Type B pancreatic cell (in vitro differentiated cells): ENCODE measurements at regions not wholly inside any gene's neighbourhood (a gene's known extent, or its start where the extent isn't known, plus 50 kb on each side); places are given as distances from the start of the nearest gene placed in this dataset.

Source experiments
- DNase-seq: peaks from one replicate; pipeline ENCODE4 v3.0.0; 2021; ENCODE audit warnings: mixed read lengths; ENCODE audit not compliant: unreplicated experiment; ENCODE audit errors: extremely low spot score
- H3K27ac Mint-ChIP-seq: 2 replicates; pipeline ENCODE4 v1.8.0; 2021; ENCODE audit warnings: mild to moderate bottlenecking, mixed read lengths
- H3K27me3 Mint-ChIP-seq: 2 replicates; pipeline ENCODE4 v1.8.0; 2021; ENCODE audit warnings: mixed read lengths
- H3K36me3 Mint-ChIP-seq: 2 replicates; pipeline ENCODE4 v1.8.0; 2021; ENCODE audit warnings: mixed read lengths
- H3K4me1 Mint-ChIP-seq: one replicate; pipeline ENCODE4 v1.8.0; 2021; ENCODE audit warnings: mixed read lengths; ENCODE audit not compliant: unreplicated experiment
- H3K4me3 Mint-ChIP-seq: 2 replicates; pipeline ENCODE4 v1.8.0; 2021; ENCODE audit warnings: mild to moderate bottlenecking, mixed read lengths
- H3K9me3 Mint-ChIP-seq: 2 replicates; pipeline ENCODE4 v1.8.0; 2021; ENCODE audit warnings: mixed read lengths
- TF ChIP-seq, protein P1 (sequence below): fragments of 200-600 bp; sonication (generic); conservative IDR thresholded peaks from 2 replicates; pipeline ENCODE4 v1.5.0; 2021; ENCODE audit warnings: antibody characterized with exemption, mild to moderate bottlenecking

DNA sequence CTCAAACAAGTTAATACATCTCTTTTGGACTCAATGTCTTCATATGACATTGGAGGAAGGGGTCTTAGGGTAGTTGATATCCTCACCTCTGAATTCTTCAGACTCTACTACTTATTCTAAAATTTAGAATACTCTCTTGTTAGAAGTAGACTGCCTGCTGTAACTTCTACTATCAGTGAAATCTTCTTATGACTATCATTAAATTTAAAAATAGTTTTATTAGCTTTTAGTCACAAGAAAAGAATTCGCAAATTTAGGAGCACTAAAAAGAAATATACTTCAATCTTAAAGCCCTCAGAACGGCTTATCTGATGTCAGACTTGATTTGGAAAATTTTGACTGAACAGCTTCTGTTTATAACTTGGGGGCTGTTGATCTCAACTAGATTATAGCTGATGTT, 67.1 kb upstream of the TTC14 start:
- no peak overlapping the region for H3K4me3 Mint-ChIP-seq
- H3K27me3 Mint-ChIP-seq: no peaks in the 10 kb centered on the region
- TF ChIP-seq, protein P1, sequence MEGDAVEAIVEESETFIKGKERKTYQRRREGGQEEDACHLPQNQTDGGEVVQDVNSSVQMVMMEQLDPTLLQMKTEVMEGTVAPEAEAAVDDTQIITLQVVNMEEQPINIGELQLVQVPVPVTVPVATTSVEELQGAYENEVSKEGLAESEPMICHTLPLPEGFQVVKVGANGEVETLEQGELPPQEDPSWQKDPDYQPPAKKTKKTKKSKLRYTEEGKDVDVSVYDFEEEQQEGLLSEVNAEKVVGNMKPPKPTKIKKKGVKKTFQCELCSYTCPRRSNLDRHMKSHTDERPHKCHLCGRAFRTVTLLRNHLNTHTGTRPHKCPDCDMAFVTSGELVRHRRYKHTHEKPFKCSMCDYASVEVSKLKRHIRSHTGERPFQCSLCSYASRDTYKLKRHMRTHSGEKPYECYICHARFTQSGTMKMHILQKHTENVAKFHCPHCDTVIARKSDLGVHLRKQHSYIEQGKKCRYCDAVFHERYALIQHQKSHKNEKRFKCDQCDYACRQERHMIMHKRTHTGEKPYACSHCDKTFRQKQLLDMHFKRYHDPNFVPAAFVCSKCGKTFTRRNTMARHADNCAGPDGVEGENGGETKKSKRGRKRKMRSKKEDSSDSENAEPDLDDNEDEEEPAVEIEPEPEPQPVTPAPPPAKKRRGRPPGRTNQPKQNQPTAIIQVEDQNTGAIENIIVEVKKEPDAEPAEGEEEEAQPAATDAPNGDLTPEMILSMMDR: no peak
- no peaks in the 10 kb centered on the region for H3K36me3 Mint-ChIP-seq
- H3K4me1 Mint-ChIP-seq: no peaks in the 10 kb centered on the region
- peaks cover 8% of the 10 kb centered on the region for H3K9me3 Mint-ChIP-seq
- no peak overlapping the region for H3K27ac Mint-ChIP-seq
- DNase-seq: no peak

DNA sequence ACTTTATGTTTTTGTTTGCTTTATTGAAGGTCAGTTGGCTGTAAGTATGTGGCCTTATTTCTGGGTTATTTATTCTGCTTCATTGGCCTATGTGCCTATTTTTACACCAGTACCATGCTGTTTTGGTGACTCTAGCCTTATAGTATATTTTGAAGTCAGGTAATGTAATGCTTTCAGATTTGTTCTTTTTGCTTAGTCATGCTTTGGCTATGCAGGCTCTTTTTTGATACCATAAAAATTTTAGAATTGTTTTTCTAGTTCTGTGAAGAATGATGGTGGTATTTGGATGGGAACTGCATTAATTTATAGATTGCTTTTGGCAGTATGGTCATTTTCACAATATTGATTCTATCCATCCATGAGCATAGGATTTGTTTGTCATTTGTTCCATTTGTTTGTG, 63.5 kb upstream of the TTC14 start:
- H3K36me3 Mint-ChIP-seq: no peaks in the 10 kb centered on the region
- peaks cover 8% of the 10 kb centered on the region for H3K9me3 Mint-ChIP-seq
- no peaks in the 10 kb centered on the region for H3K27me3 Mint-ChIP-seq
- no peak overlapping the region for H3K4me3 Mint-ChIP-seq
- no peak overlapping the region for H3K27ac Mint-ChIP-seq
- no peaks in the 10 kb centered on the region for H3K4me1 Mint-ChIP-seq
- no peak for DNase-seq
- TF ChIP-seq, protein P1: no peak

- TF ChIP-seq, protein P1: no peak
- Mint-ChIP-seq H3K27ac (no peak overlapping the region), H3K4me1 (no peaks in the 10 kb centered on the region), H3K36me3 (no peaks in the 10 kb centered on the region), H3K4me3 (no peak overlapping the region), H3K9me3 (no peaks in the 10 kb centered on the region), H3K27me3 (peaks cover 11% of the 10 kb centered on the region)
- no peak for DNase-seq
Measured at GRCh38 chr3:180543877-180544276, 58.1 kb upstream of the TTC14 start.

DNA sequence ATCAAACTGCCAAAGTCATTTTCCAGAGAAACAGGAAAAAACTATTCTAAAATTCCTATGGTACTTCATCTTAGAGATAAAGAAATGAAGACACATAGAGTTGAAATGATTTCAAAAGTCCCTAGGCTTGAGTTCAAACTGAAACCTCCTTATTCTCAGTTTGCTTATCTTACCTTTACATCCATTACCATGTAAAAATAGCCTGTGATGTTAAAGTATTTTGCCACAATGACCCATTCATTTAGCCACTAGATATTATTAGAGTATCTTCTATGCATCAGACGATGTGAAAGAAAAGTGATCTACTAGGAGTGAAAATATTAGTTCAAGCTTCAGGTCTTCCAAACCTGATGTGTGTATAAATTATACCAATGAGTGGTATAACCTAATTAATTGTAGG, 55.1 kb upstream of the TTC14 start:
- no peak for DNase-seq
- H3K36me3 Mint-ChIP-seq: no peaks in the 10 kb centered on the region
- peaks cover 11% of the 10 kb centered on the region for H3K27me3 Mint-ChIP-seq
- TF ChIP-seq, protein P1: no peak
- H3K4me1 Mint-ChIP-seq: no peaks in the 10 kb centered on the region
- H3K9me3 Mint-ChIP-seq: no peaks in the 10 kb centered on the region
- no peak overlapping the region for H3K27ac Mint-ChIP-seq
- H3K4me3 Mint-ChIP-seq: no peak overlapping the region

DNA sequence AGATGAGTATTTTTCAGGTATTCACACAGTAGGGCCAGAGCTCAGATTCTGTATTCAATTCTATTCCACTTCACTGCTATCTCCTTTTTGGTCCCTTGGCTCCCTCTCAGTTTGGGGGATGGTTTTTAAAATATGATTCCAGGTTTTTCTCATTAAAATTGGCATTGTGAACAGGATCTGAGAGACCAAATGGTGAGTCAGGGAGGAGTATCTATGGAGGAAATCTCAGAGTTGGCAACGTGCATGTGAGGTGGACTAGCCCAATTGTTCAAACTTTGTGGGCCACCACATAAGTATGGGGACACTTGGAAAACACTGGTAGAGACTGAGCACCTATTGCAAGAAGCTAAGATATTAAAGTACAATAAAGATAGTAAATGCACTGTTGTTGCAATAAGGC, 53.9 kb upstream of the TTC14 start:
- peaks cover 11% of the 10 kb centered on the region for H3K27me3 Mint-ChIP-seq
- H3K27ac Mint-ChIP-seq: no peak overlapping the region
- no peaks in the 10 kb centered on the region for H3K36me3 Mint-ChIP-seq
- DNase-seq: no peak
- TF ChIP-seq, protein P1: no peak
- no peaks in the 10 kb centered on the region for H3K9me3 Mint-ChIP-seq
- no peaks in the 10 kb centered on the region for H3K4me1 Mint-ChIP-seq
- H3K4me3 Mint-ChIP-seq: no peak overlapping the region
